ENCODE measurements at regions not wholly inside any gene's neighbourhood (a gene's known extent, or its start where the extent isn't known, plus 50 kb on each side); places are given as distances from the start of the nearest gene placed in this dataset.
A peak's percentile ranks its signal among the peaks of the same experiment; 100 is the strongest.

DNA sequence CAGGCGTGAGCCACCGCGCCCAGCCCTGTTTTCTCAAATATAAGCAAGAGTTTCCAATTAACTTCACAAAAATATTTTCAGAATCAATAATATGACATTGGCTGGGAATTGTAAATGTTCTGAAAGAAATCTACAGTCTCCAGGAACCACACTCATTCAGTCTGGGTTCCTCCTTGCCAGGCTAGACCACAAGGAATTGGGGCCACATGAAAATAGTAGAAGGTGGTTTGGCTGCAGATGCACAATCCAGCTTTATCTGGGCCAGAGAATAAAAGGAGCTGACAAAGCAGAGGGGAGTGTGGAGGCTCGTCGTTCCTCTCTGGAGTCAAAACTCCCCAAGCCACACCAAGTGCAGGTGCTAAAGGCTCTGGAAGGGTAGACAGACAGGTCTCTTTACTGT lies 92.0 kb upstream of the OSMR start:
- no peak for DNase-seq

DNA sequence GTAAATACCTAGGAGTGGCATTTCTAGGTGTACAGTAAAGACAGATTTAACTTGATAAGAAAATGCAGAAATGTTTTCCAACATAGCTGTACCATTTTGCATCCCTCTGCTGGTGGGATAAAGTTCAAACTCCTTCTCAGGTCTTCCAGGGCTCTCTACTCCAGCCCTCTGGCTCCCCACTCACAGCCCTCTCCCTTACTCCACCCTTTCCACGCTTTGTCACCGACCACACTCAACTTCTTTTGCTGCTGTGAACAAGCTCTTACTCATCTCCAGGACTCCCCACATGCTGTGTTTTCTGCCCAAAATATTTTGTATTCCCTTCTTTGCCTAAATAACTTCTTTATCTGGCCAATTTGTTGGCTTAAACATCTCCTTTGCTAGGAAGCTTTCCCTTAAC lies 90.6 kb upstream of the OSMR start:
- no peak for DNase-seq

DNA sequence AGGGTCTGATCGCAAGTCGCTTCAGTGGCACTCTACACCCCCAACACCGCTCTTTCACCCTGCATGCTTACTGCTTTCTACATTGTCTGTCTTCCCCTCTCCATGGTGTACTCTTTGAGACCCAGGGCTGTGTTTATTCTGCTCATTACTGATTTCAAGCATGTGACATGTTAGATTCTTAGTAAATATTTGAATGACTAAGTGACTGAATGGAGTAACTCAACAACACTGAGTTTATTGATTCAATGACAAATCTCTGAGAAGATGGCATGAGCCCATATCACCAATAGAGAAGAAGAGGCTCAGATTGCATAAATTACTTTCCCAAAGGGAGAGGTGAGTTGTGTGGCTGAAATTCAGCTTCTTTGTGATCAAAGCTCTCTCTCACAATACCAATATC lies 89.7 kb upstream of the OSMR start:
- no peak for DNase-seq

DNA sequence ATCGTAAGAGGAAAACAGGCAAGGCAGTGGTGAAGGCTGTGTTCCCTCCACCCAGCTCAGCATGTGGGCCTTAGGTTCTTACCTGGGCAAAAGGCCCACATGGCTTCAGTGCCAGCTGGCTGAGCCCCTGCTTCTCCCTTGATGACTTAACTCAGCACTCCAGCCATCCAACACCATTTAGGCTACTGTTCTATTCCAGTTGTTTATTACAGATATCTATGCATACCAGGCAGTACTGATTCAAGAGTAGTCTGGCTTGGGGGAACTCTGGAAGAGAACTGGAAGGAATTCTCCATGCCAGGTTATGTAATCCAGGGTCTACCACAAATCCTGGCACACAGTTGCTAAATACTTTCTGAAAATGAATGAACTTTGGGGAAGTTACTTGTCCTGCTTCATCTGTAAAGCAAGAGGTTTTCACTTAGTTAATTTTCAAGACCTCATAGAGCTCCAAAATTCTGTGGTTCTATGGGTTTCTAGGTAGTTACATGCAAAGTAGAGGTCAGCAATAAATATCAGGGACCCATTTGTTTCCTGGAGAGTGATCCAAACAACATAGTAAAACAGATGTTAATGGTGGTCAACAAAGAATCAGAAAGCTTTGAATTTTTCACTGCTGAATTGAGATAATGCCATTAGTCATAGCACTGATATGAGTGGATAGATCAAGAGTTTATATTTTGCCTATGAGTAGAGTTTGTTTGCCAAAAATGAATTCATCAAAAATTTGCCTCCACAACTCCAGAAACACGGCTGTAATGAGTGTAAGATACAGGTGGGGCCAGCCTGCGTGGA lies 88.2 kb upstream of the OSMR start:
- DNase-seq = no peak

DNA sequence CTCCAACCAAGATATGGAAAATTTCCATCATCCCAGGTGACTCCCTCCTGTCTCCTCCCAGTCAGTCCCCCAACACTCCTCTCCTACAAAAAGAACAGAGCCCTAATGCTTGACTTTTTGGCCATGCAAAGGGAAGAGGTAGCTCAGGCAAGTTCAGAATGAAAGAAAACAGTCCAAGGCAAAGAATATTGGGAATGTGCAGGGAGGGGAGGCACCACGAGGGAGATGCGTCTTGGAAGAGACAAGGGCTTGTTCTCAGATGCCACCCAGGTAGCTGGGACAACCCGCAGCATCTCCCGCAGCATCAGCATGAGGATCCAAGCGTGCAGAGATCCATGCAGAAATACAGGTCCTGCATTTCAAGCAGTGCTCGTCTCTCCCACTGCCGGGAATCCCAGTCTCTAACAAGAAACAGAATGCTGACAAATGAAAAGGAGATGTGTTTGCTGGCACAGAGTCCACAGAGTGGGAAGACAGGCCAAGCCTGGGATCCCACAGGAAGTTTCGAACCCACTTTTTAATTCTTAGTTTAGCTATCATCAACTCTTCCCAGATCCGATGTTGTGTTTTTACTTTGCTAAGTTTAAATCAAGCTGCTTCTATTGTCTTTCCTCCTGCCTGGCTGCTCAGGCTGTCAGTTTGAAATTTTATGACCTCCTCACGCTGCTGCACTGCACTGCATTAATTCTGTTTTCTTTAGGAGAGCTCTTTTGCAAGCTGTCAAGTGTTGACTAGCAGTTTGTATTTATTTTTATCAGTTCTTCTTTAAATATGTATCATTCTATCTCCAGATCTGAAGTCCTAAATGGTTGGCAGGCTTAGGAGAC lies 86.8 kb upstream of the OSMR start:
- no peak for DNase-seq

- no peak for DNase-seq
These were observed 80.8 kb upstream of the OSMR start for GRCh38 chr5:38764937-38765391.

- DNase-seq = peak in 1 of 2 experiments; percentile 33
These were observed 80.4 kb upstream of the OSMR start for GRCh38 chr5:38765399-38765861.

GRCh38 chr5:38766151-38766550 lies 79.7 kb upstream of the OSMR start:
- no peak for DNase-seq

GRCh38 chr5:38768412-38769211 lies 77.2 kb upstream of the OSMR start:
- no peak for DNase-seq

- no peak for DNase-seq
These were observed 73.3 kb upstream of the OSMR start for GRCh38 chr5:38772471-38772870.

DNA sequence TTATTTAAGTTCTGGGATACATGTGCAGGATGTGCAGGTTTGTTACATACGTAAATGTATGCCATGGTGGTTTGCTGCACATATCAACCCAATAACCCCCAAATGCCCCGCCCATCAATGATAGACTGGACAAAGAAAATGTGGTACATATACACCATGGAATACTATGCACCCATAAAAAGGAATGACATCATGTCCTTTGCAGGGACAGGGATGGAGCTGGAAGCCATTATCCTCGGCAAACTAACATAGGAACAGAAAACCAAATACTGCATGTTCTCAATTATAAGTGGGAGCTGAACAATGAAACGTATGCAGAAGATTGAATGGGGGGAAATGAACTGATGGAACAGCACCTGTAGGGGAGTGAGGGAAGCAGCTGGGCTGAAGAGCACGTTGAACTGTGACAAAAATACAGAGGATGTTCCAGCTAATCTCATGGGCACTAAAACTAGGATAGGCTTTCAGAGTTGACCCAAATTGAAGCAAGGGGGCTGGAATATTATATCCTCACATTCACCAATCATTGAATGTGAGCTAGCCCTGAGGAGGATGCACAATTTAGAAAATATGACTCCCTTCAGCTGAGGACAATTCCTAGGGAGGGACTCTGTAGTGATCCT lies 70.5 kb upstream of the OSMR start:
- DNase-seq = no peak

GRCh38 chr5:38776149-38776896 lies 69.5 kb upstream of the OSMR start:
- DNase-seq = no peak

DNA sequence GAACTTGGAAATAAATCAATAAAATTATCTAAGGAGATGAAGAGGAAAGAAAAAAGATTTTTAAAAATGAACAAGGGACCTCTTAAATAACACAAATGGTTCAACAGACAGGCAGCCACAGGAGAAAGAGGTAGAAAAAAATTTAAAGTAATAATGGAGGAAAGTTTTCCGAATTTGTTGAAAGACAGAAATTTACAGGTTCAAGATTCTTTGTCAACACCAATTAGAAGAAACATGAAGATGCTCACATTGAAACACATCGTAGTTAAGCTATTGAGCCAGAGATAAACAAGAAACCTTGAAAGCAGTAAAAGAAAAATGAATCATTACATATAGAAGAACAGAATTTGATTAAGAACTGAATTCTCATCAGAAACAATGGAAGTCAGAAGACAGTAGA lies 68.7 kb upstream of the OSMR start:
- no peak for DNase-seq

DNA sequence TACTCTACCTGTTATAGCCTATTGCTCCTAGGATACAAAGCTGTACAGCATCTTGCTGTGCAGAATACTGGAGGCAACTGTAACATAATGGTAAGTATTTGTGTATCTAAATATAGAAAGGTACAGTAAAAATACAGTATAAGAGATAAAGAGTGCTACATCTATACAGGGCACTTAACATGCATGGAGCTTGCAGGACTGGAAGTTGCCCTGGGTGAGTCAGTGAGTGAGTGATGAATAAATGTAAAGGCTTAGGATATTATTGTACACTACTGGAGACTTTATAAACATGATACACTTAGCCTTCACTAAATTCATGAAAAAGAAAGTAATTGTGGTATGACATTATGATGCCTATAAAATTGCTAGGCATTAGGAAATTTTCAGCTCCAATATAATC lies 65.5 kb upstream of the OSMR start:
- no peak for DNase-seq

- DNase-seq = peak in 1 of 2 experiments; percentile 16
These were observed 64.9 kb upstream of the OSMR start for GRCh38 chr5:38780945-38781344.

- DNase-seq = no peak
These were observed 63.5 kb upstream of the OSMR start for GRCh38 chr5:38782180-38782835.

- no peak for DNase-seq
These were observed 62.7 kb upstream of the OSMR start for GRCh38 chr5:38783011-38783561.

DNA sequence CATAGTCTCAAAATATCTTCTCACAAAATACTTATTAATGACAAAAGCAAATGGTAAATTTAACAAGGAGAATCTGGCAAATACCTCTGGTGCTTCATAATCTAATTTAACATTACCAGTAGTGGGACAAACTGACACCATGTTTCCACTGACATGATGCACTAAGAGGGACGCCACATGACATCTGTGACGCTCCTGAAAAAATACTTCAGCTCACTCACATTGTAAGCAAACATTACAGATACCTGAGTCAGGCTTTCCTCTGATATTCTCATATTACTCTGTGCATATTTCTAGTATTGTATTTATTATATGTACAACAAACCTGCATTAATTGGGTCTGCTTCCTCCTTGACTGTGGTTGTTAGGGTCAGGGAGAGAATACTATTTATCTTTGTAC lies 56.7 kb upstream of the OSMR start:
- no peak for DNase-seq

DNA sequence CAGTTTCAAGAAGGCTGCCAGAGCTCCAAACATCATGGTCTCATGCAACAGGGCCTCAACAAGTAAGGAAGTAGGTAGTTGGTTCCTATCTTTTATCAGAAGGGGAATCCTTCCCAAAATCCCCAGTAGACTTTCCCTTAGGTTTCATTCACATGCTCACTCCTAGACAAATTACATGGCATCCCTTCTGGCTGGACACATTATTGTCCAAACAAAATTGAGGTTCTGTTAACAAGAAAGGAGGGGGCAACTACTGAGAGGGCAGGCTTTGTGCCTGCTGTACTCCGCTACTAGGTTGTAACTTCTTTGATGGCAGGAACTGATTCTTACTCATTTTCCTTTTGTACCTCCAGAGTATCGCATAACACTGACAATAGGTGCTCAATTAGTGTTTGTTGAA lies 56.0 kb upstream of the OSMR start:
- no peak for DNase-seq

DNA sequence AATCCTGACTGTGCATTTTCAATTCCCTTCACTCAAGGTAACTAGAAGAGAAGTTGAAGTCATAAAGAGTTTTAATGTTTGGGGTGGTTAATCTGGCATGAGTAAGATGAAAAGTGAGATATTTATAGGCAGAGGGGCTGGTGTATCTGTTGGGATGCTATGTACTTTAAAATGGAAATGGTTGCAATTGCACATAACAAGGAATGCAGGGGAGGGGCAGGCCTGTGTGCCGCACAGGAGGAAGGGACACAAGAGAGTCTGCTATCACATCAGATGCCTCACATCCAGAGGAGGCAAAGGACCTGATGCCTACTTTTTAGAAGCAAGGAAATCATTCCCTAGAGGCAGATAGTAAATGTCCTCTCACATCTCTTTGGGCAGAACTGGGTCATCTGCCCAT lies 55.5 kb upstream of the OSMR start:
- no peak for DNase-seq

- no peak for DNase-seq
These were observed 54.9 kb upstream of the OSMR start for GRCh38 chr5:38790891-38791290.

Measured in NCI-H524 (cell line).